HG03565 (cell line): ENCODE measurements at regions not wholly inside any gene's neighbourhood (a gene's known extent, or its start where the extent isn't known, plus 50 kb on each side); places are given as distances from the start of the nearest gene placed in this dataset.

Source experiments
- ATAC-seq: cut with Tn5 transposase; IDR thresholded peaks from one replicate; pipeline ENCODE4 v1.9.1; 2021; ENCODE audit warnings: mild to moderate bottlenecking, moderate library complexity; ENCODE audit not compliant: unreplicated experiment

DNA sequence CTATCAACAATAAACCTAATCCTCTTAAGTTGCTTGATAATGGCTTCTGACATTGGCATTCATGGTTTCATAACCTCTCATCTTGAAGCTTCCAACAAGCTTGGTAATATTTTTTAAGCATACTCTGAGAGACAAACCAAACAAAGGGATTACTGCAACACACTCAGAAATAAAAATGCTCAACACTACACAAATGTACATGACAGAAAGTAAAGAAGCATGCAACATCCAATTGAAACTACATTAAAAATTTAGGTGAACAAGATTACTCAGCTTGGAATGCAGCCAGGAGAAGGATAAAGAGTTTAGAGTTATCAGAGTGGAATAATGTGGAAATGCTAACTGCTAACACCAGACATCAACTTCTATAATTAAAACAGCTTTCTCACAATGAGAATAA lies 1136.6 kb upstream of the PABPC4L start:
- ATAC-seq, result no peak

DNA sequence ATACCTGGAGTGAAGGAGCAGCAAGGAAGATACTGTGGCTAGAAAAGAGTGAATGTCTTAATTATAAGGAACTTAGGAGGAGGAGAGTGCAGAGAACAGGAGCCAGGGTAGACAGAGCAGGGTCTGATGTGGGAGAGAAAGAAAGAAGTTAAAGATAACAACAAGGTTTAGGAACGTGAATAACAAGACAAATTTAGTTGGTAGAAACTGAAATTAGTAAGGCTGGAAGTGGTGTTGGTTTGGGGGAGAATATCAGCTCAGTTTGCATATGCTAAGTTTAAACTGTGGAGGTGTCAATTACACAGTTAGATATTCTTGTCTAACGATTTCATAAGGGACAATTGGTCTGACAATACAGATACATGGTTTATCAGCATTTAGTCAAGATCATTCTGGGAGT lies 1123.7 kb upstream of the PABPC4L start:
- ATAC-seq, result no peak

DNA sequence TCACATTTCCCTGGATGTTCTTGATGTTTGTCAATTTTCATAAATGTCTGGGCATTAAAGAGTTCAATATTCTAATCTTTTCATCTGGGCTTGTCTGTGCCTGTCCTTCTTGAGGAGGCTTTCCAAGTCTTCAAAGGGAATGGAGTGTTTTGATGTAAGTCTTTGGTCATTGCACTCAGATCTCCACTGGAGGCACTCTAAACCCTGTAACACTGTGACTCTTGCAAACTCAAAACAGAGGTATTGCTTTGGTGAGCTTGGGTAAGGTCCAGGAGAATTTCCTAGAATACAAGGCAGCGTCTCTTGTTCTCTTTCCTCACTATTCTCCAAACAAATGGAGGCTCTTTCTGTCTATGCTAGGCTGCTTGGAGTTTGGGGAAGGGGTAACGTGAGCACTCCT lies 1118.1 kb upstream of the PABPC4L start:
- ATAC-seq, result no peak

DNA sequence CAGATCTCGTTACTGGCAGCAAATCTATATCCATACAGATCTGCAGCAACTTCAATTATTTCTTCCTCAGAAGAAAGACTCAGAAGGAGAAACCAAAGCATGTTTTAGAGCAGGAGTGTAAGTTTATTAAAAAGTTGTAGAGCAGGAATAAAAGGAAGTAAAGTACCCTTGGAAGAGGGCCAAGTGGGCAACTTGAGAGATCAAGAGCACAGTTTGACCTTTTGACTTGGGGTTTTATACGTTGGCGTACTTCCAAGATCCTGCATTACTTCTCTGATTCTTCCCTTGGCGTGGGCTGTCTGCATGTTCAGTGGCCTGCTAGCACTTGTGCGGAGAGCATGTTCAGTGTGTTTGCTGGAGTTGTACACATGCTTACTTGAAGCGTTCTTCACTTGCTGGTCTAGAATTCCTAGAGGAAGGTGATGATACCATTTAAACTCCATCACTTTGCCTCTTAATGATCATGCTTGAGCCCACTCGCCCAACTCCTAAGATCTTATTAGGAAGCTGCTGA lies 1114.7 kb upstream of the PABPC4L start:
- no peak for ATAC-seq

DNA sequence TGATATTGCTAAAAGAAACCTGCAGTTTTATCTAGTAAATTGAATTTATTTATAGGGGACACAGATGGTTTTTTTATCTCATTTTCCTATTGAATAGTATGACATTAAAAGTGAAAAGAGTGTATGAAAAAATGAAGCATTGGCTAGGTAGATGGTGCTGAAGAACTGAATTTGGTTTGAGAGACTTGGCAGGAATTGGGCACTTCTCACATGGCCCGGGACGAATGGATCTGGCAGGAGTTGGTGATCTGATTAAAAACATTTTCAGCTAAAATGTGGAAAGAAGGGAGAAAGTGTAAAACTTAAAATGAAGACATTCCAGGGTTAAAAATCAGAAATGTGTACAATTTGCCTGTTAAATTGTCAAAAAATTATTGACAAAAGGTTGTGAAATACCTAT lies 1088.5 kb upstream of the PABPC4L start:
- ATAC-seq, result no peak

DNA sequence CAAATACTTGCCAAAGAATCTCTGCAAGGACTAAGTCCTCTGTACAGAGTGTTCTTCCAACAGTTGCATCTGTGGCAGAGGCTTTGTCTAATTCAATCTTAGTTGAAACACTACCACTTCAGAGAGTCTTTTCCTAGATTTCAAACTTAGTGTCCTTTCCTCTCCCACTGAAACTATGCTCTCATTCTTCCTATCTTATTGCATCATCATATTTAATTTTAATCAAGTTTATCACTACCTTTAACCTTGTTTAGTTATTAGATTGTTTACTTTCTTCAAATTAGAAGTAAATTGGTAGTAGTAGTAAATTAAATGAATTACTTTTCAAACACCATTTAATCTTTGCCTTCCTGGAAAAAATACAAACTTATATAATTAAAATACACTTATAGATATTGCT lies 1082.3 kb upstream of the PABPC4L start:
- ATAC-seq, result no peak

DNA sequence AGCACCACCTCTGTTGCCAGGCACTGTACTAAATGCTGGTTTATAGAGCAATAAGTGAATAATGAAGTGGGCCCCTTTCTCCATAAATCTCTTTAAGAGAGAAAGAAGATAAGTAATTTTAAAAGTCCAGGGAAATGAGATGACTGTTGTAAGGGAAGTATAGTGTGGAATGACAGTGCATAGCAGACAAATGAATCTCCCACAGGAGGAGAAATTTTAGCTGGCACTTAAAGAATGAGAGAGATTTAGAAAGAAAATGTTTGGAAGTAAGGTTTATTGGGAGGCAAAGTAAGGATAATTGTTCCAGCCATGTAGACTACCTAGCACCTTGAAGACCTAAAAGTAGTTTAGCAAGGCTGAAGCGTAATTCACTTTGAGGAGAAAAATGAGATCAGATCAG lies 1081.1 kb upstream of the PABPC4L start:
- ATAC-seq, result no peak

DNA sequence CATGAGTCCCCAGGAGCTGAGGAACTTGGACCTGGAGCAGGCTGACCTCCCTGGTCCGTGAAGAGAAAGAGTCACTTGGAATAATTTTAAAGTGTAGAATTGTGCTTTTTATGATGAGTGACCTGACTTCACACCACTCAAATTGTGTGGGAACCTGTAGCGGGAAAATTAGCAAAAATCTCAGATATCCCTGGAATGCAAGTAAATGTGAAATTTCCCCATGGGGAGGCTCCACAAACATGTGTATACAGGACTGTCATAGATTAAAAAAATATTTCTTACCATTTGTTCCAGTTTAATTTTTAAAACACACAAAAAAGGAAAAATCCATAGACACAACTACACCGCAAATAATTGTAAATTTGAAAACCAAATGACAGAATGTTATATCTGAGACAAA lies 1079.6 kb upstream of the PABPC4L start:
- ATAC-seq, result no peak

DNA sequence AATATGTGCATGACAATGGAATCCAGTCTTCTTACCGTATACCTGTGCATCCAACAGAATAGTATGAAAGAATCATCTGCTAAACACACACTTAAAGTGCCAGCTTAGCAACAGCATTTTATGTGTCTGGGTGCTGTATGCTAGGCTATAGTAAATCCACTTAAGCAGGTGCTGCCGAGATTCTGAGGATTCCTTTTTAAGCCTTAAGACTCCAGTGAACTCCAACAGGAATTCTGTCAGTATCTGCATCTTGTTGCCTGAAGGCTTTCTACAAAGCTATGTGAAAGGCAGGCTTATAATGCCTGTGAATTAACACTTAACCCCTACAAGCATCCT lies 1076.4 kb upstream of the PABPC4L start:
- no peak for ATAC-seq

DNA sequence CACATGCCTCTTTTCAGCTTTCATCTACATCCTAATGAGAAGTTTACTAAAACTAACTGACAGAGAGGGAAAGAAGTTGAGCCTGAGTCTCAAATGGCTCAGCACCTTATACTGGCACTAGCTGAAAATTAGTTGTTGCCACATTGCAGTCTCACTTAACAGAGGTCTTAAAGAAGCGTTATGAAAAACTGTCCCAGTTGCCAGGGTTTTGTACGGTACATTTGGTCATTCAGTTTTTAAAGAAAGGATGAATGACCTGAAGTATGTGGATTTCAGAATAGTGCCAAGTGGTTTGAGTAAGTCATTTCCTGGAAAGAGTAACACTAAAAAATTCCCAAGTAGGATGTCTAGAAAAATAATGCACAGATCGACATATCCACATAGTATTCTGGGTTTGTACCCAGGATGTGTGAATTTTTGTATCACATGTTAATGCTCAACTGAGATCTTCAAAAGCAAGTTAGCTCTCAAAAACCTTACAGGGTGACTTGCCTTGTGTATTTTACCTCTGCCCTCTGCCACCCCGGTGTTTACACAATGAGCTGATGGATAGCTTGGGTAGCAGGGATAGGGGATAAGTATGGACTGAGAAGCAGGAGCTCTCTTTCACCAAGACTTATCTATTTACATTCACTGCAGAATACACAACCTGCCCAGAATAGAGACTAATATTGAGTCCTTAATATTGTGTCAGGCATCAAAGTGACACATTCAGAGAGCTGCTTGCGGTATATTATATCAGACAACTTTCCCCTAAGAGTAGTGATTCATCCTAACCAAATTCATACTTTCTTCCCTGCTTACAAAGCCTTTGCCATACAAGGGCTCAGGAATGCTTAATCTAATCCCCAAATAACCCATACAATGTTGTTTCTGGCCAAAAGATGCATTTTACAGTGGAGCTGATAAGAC lies 1075.7 kb upstream of the PABPC4L start:
- no peak for ATAC-seq

DNA sequence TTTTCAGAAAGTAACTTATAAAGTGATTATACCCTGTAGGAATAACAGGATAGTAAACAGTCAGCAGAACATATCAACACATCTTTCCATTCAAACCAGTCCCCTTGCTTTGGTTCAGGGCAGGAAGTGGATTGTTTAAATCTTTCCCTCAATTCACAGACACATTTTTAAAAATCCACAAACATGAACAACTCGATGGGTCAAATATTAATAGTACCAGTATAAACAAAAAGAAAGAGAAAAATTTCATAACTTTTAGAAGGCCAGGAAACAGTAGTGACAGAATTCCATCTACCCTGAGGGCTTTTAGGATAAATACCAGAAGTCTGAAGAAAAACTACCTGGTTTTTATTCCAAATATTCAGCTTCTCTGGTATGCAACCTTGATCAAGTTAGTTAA lies 1072.8 kb upstream of the PABPC4L start:
- ATAC-seq, result no peak

DNA sequence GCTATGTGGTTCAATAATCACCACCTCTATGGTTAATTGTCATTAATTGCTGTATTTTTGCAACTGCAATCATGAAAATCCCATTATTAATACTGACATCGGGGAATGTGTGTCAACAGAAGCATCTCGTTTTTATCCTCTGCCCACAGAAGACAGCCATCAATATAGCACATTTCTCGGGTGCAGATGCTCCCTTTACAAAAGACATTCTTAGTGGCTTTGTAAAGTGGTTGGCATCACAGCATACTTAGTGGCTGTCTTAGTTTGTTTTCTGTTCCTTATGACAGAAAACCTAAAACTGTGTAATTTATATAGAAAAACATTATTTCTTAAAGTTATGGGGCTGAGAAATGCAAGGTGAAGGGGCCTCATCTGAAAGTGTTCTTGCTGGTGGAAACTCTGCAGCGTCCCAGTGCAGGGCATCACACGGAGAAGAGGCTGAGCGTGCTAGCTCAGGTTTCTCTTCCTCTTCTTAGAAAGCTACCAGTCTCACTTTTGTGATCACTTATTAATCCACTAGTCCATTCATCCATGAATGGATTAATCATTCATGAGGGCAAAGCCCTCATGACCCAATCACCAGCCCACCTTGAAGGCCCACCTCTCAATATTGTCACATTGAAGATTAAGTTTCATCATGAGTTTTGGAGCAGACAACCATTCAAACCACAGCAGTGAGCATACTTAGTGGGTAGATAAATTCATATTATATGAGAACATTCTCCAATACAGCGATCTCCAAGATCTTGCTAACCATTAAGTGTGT lies 1067.7 kb upstream of the PABPC4L start:
- peak; percentile 56 for ATAC-seq

DNA sequence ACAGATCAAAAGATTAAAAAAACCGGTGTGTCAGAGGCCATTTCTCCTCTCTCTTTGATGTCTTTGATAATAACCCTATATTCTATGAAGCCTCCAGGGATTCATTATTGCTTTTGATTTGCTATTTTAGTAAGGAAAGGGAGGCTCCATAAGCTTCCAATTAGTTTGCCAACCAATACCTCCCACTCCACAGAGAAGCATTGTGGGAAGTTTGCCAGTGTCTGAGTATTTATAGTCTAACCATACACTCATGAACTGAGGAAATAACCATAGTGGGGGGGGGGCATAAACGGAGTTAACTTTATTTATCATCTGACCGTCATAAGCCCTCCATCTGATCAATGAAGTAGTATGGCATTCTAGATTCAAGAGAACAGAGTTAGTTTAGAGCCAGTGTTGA lies 1066.8 kb upstream of the PABPC4L start:
- ATAC-seq, result no peak

DNA sequence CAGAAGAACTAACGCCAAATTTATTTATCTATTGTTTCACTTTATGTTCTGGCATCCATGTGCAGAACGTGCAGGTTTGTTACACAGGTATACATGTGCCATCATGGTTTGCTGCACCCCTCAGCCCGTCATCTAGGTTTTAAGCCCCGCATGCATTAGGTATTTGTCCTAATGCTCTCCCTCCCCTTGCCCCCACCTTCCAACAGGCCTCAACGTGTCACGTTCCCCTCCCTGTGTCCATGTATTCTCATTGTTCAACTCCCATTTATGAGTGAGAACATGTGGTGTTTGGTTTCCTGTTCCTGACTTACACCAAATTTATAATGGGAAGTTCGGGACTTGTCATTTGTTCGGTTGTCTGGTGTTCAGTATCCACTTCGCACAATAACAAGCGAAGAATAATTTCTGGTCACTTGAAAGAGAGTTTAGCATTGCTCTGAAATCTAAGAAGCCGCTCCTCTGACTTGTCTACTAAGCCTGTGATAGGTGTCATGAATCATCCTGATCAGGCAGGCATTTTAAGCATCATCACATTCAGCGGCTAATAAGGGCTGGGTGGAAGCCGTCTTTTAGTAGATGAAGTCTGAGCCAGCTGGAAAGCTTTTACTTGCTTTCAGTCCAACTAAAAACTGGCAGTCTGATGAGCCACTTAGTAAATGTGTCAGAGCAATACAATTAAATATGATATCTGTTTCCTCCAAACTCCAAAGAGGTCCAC lies 1065.7 kb upstream of the PABPC4L start:
- no peak for ATAC-seq

DNA sequence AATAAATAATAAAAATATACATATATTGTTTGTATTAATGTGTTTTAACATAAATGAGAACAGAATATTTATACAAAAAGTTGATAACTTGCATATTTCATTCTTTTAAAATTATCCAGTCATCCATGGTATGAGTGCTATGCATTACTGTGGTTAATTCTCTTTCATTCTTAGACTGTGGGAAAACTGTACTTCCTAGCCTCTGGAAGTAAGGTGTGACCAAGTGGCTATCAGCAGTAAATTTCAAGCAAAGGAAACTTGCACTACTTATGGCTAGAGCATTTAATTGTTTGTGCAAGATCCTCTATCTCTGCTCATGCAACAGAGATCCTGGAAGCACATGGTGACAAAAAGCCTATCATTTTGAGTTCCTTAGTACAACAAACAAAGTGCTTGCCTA lies 1054.5 kb upstream of the PABPC4L start:
- no peak for ATAC-seq

DNA sequence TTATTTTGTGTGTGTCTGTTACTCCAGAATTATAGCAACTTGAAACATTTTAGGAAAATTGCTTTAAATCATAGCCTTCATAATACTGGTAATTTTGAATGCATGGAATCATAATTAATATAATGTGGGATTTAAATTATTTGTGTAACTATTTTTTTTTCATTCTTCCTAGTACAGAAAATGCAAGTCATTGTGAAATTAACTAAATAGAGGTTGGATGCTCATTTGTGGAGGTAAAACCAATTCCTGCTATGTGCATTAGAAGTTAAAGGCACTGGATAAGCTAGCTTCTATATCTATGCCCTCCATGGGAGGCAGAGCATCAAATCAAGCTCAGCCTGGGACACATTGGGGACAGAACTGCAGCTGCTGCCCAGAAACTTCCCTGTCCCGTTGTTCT lies 1048.5 kb upstream of the PABPC4L start:
- no peak for ATAC-seq

DNA sequence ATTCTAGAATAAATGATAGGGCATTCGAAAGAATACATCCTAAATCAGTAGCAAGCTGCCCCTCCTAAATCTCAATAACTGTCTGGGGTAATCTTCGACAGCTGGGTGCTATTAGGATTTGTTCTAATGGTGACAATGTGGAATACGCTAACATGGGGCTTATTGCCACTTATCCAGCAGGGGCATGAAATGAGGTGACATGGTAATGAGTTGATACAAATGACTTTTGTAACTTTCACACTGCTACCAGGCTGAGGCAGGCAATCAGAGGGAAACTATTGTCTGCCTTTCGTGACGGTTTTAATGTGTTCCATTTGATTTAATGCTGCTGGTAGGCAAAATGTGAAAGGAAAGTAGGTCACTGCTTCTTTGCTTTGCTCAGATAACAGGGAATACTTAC lies 1047.4 kb upstream of the PABPC4L start:
- no peak for ATAC-seq

DNA sequence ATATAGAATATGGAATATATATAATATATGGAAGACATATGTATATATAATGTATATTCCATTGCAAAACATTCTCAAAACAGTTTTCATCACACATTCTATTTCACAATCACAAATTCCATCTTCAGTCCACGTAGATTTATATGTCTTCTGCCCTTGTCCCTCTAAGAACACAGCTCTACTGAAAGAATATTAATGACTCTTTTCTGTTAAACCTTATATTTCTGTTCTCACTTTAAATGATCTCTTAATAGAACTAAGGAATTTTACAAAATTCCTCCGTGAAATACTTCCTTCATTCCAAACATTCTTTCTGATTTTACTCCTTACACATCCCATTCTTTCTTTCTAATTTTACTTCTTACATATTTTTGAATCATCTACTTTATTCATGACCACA lies 1043.1 kb upstream of the PABPC4L start:
- ATAC-seq, result no peak

DNA sequence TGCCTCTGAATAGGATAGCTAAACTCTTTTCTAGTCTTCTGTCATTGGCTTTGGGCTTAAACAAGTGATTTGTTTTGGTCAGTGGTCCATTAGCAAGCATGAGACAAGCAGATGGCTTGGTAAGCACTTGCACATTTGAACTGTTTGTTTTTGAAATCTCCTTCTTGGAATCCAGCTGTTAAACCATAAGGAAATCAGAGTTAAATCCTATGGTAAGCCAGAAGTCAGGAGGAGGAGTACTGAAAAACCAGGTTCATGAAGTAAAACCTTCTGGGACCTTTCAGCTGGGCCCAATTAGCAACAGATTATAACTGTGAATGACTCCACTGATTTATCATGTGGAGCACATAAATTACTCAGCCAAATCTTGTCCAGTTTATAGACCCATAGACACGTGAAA lies 1042.5 kb upstream of the PABPC4L start:
- ATAC-seq, result no peak

DNA sequence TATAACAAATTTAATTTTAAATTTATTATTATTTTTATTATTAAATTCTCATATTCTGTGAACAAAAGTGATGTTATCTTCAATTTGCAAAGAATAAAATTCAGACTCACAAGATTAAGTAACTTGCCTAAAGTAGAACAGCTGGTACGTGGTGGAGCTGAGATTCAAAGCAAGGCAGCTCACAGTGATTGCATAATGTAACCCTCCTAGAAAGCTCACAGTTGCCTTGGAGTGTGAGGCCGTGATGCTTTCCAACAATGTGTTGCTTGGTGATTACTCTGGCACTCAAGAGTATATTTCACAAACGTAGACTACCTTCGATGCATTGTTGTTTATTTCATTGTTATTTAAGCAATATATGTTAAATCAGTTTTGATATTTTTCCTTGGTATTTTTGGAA lies 1039.2 kb upstream of the PABPC4L start:
- no peak for ATAC-seq

DNA sequence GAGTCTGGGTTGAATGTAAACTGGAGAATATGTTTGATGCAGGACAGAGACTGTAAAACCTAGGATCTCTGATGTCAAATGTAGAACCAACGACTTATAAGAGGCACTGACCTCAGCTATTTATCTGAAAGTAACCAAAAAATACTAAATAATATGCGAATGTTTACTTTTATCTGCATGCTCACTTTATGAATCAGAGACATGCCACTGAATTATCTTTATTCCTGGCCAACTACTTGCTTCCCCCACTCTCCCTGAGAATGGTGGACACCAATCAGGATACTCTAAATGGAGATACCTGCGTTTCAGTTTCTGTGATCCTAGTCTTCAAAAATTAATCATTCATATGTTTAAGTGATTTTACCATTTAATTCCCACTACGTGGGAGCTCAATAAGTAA lies 1038.4 kb upstream of the PABPC4L start:
- ATAC-seq, result no peak

DNA sequence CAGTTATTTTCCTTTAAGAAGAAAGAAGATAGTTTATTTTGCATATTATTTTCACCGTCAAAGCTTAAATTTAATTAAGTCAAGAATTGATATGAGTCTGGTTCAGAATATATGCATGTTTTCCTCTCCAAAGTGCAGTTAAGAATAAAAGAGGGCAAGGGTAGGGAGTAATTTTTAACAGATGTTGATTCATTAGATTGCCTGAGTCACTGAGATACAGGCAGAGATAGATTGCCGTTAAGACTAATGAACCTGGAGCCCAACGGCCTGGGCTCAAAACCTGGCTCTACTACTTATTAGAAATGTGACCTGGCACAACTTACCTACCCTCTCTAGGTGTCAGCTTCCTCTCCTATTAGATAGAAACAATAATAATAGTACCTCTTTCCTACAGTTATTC lies 1037.4 kb upstream of the PABPC4L start:
- no peak for ATAC-seq
